ENCODE measurements at regions not wholly inside any gene's neighbourhood (a gene's known extent, or its start where the extent isn't known, plus 50 kb on each side); places are given as distances from the start of the nearest gene placed in this dataset.
"Not testable (repeated sequence)": the region's sequence is repeated elsewhere in the genome, so short reads cannot be mapped to it uniquely, and the experiment has no call there.

DNA sequence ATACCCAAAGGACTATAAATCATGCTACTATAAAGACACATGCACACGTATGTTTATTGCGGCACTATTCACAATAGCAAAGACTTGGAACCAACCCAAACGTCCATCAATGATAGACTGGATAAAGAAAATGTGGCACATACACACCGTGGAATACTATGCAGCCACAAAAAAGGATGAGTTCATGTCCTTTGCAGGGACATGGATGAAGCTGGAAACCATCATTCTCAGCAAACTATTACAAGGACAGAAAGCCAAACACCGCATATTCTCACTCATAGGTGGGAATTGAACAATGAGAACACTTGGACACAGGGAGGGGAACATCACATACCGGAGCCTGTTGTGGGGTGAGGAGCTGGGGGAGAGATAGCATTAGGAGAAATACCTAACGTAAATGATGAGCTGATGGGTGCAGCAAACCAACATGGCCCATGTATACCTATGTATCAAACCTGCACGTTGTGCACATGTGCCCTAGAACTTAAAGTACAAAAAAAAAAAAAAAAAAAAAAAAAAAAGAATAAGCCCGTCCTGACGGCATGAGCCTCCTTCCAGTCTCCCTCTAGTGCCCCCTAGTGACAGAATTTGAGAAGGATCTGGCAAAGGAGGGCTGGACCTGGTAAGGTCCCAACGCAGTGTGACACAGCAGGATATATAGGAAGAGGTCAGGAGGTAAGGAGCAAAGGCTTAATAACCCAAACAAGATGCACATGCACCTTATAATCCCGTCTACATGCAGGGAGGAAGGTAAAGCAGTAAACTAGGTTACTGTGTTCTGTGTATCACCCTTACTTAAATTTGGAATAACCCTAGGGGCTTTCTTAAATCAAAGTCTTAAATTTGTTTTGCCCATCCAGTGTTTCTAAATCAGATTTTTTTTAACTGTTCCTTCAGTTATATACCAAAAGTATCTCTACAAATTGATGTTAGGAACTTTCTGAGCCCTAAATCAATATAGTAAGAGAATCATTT, 214.8 kb downstream of the UNC5CL start:
- DNase-seq (ENCODE audit: low read depth), result peak; percentile 67
- TF ChIP-seq, protein P1, sequence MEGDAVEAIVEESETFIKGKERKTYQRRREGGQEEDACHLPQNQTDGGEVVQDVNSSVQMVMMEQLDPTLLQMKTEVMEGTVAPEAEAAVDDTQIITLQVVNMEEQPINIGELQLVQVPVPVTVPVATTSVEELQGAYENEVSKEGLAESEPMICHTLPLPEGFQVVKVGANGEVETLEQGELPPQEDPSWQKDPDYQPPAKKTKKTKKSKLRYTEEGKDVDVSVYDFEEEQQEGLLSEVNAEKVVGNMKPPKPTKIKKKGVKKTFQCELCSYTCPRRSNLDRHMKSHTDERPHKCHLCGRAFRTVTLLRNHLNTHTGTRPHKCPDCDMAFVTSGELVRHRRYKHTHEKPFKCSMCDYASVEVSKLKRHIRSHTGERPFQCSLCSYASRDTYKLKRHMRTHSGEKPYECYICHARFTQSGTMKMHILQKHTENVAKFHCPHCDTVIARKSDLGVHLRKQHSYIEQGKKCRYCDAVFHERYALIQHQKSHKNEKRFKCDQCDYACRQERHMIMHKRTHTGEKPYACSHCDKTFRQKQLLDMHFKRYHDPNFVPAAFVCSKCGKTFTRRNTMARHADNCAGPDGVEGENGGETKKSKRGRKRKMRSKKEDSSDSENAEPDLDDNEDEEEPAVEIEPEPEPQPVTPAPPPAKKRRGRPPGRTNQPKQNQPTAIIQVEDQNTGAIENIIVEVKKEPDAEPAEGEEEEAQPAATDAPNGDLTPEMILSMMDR (conservative IDR thresholded peaks at IDR 0.05; ENCODE audit: control insufficient read depth, insufficient read depth, low read depth, low read length), result peak; percentile 65
- H3K4me3 ChIP-seq (ENCODE audit: control insufficient read depth, low read depth, low read length), result not testable (repeated sequence)

GRCh38 chr6:40822619-40823018, 216.4 kb downstream of the UNC5CL start:
- H3K4me3 ChIP-seq (ENCODE audit: control insufficient read depth, low read depth, low read length), result no peak overlapping the region
- TF ChIP-seq, protein P1 (conservative IDR thresholded peaks at IDR 0.05; ENCODE audit: control insufficient read depth, insufficient read depth, low read depth, low read length), result no peak
- DNase-seq (ENCODE audit: low read depth), result no peak

DNA sequence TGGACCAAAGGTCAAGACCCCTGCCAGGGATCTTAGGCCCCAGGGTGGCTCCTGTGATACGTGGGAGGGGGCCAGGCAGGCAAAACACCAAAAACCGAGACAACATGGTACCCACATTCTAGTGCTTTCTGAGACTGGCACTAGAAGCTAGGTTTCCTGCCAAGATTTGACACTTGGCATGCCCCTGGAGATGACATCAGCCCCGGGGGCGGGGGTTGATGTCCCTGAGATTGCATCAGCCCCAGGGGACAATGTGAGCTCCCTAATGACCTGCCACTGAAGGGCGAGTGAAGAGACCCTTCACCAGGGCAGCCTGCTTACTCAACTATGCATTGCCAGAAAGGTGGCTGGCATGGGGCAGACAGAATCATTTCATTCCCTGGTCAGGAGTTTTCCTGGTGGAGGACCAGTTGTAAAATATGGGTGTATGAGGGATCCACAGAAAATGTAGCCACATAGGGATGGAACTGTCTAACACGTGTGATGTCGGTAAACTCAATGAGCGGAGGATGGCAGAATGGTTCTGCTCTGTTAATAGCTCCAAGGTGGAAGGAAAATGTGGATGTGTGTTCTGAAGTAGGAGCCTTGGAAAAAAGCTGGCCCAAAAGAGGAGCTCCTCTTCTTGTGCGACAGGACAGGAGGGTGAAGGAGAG, 219.7 kb downstream of the UNC5CL start:
- no peak overlapping the region for H3K4me3 ChIP-seq (ENCODE audit: control insufficient read depth, low read depth, low read length)
- DNase-seq (ENCODE audit: low read depth), result no peak
- TF ChIP-seq, protein P1 (conservative IDR thresholded peaks at IDR 0.05; ENCODE audit: control insufficient read depth, insufficient read depth, low read depth, low read length), result no peak

DNA sequence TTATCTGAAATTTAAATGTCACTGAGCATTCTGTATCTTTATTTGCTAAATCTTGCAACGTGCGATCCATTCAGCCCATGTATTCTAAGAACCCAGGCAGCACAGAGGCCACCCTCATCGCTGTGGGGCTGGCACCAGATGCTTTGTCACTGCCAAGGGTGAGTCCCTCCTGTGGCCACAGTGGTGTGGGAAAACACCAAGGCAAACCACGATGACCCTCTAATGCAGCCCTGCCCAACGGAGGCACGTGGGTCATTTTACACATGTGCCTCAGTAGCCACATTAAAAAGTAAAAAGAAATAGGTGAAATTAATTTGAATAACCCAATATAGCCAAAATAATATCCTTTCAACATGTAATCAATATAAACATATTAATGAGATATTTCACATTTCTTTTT, 221.7 kb downstream of the UNC5CL start:
- H3K4me3 ChIP-seq (ENCODE audit: control insufficient read depth, low read depth, low read length), result no peak overlapping the region
- TF ChIP-seq, protein P1 (conservative IDR thresholded peaks at IDR 0.05; ENCODE audit: control insufficient read depth, insufficient read depth, low read depth, low read length), result no peak
- DNase-seq (ENCODE audit: low read depth), result no peak

GRCh38 chr6:40816601-40817000, 222.4 kb downstream of the UNC5CL start:
- TF ChIP-seq, protein P1 (conservative IDR thresholded peaks at IDR 0.05; ENCODE audit: control insufficient read depth, insufficient read depth, low read depth, low read length), result no peak
- H3K4me3 ChIP-seq (ENCODE audit: control insufficient read depth, low read depth, low read length), result no peak overlapping the region
- no peak for DNase-seq (ENCODE audit: low read depth)

- TF ChIP-seq, protein P1 (conservative IDR thresholded peaks at IDR 0.05; ENCODE audit: control insufficient read depth, insufficient read depth, low read depth, low read length), result no peak
- DNase-seq (ENCODE audit: low read depth), result no peak
- H3K4me3 ChIP-seq (ENCODE audit: control insufficient read depth, low read depth, low read length), result no peak overlapping the region
These were observed 223.3 kb downstream of the UNC5CL start for GRCh38 chr6:40815731-40816130.

Measured in fibroblast of mammary gland (primary cell).